Heart left ventricle (tissue), 13 donors: ENCODE measurements at regions not wholly inside any gene's neighbourhood (a gene's known extent, or its start where the extent isn't known, plus 50 kb on each side); places are given as distances from the start of the nearest gene placed in this dataset.

Experiments
- CTCF ChIP-seq, 12 donors: fragments of 200-600 bp; sonication (generic) in 4 of 12; IDR thresholded peaks; one replicate each; pipeline versions ENCODE4 v1.5.0 to v1.8.0; 2018 to 2022; ENCODE audit warnings: antibody characterized with exemption in 12 of 12, mild to moderate bottlenecking in 5 of 12
- POLR2A ChIP-seq, 2 donors: fragments of 450-650 bp; IDR thresholded peaks; one replicate each; pipeline ENCODE4 v1.6.1; 2017; ENCODE audit warnings: antibody characterized with exemption in 2 of 2, mild to moderate bottlenecking in 2 of 2, moderate library complexity in 2 of 2
- donor health status: ischemic (EF 13 %, LVEDD 7.1; RV severe dilation, severe dysfunction).
- donor health status: DM: no; HTN: yes; CAD: no.
- donor health status: DM: no; HTN: no; CAD: no.
- donor health status: ischemic (EF 25% LVEDD 6.9; RV normal size, moderate dysfunction).
- donor health status: ischemic (EF 25% LVEDD 5.7; RV mildly dilated, moderate dysfunction).
- donor health status: ischemic (EF 35%, LVEDD 5.7; RV mildly dilated, moderate dysfunction).
- donor health status: nonischemic (EF 11% LVEDD 7.7; RV severe dilation, severe dysfunction).
- donor health status: DM: yes; HTN: yes; CAD: no.
- donor health status: PGD.
- donor health status: ischemic (EF 29% LVEDD 5.4; RV normal size, mild dysfunction).
- donor health status: nonischemic (EF 23%, LVEDD 6.1; RV moderate dilation, normal function).

GRCh38 chr2:67164771-67165522 is 232.2 kb upstream of the ETAA1 start:
- TF ChIP-seq CTCF (IDR thresholded peaks at IDR 0.05) (no peak), POLR2A (IDR thresholded peaks at IDR 0.05) (no peak)
